Gastrocnemius medialis (tissue), 4 donors: ENCODE measurements at regions not wholly inside any gene's neighbourhood (a gene's known extent, or its start where the extent isn't known, plus 50 kb on each side); places are given as distances from the start of the nearest gene placed in this dataset.

Experiments
- POLR2A ChIP-seq, 2 donors: fragments of 450-650 bp; IDR thresholded peaks; one replicate each; pipeline ENCODE4 v1.6.1; 2017; ENCODE audit warnings: antibody characterized with exemption in 2 of 2, mild to moderate bottlenecking in 2 of 2, moderate library complexity in 2 of 2
- TF ChIP-seq, protein P1 (sequence below), 5 experiments: fragments of 450-650 bp in 3 of 5; fragments of 200-600 bp in 2 of 5; sonication (generic) in 2 of 5; IDR thresholded peaks in 4 of 5; conservative IDR thresholded peaks in 1 of 5; 1 replicate in 4 of 5; 2 replicates in 1 of 5; pipeline ENCODE4 v1.5.1; 2016 to 2019; ENCODE audit warnings: antibody characterized with exemption in 5 of 5, mild to moderate bottlenecking in 3 of 5, moderate library complexity in 3 of 5

GRCh38 chr16:79317026-79317425 lies 283.5 kb downstream of the MAF start:
- TF ChIP-seq, protein P1, sequence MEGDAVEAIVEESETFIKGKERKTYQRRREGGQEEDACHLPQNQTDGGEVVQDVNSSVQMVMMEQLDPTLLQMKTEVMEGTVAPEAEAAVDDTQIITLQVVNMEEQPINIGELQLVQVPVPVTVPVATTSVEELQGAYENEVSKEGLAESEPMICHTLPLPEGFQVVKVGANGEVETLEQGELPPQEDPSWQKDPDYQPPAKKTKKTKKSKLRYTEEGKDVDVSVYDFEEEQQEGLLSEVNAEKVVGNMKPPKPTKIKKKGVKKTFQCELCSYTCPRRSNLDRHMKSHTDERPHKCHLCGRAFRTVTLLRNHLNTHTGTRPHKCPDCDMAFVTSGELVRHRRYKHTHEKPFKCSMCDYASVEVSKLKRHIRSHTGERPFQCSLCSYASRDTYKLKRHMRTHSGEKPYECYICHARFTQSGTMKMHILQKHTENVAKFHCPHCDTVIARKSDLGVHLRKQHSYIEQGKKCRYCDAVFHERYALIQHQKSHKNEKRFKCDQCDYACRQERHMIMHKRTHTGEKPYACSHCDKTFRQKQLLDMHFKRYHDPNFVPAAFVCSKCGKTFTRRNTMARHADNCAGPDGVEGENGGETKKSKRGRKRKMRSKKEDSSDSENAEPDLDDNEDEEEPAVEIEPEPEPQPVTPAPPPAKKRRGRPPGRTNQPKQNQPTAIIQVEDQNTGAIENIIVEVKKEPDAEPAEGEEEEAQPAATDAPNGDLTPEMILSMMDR (IDR thresholded peaks at IDR 0.05 in 4 of 5, conservative IDR thresholded peaks at IDR 0.05 in 1 of 5) = no peak
- TF ChIP-seq POLR2A (IDR thresholded peaks at IDR 0.05) = no peak
